DMS53 (cell line): ENCODE measurements at regions not wholly inside any gene's neighbourhood (a gene's known extent, or its start where the extent isn't known, plus 50 kb on each side); places are given as distances from the start of the nearest gene placed in this dataset.

Experiments used
- DNase-seq: peaks from one replicate; lab custom pipeline; 2025; lab: John Stamatoyannopoulos, UW

GRCh38 chr9:13716601-13717321 lies 437.3 kb upstream of the MPDZ start:
- DNase-seq = no peak

GRCh38 chr9:13716090-13716489 lies 436.6 kb upstream of the MPDZ start:
- no peak for DNase-seq

- DNase-seq = no peak
Measured at GRCh38 chr9:13715430-13715829, 435.9 kb upstream of the MPDZ start.

- DNase-seq = peak; percentile 0
Measured at GRCh38 chr9:13707612-13708576, 428.4 kb upstream of the MPDZ start.

- no peak for DNase-seq
Measured at GRCh38 chr9:13705918-13706317, 426.4 kb upstream of the MPDZ start.

- no peak for DNase-seq
Measured at GRCh38 chr9:13705373-13705772, 425.9 kb upstream of the MPDZ start.

- no peak for DNase-seq
Measured at GRCh38 chr9:13690595-13690994, 411.1 kb upstream of the MPDZ start.

- DNase-seq = no peak
Measured at GRCh38 chr9:13689925-13690324, 410.4 kb upstream of the MPDZ start.

- peak; percentile 32 for DNase-seq
Measured at GRCh38 chr9:13688990-13689600, 409.6 kb upstream of the MPDZ start.

GRCh38 chr9:13688223-13688989 lies 408.9 kb upstream of the MPDZ start:
- DNase-seq = peak; percentile 0

GRCh38 chr9:13684656-13685055 lies 405.2 kb upstream of the MPDZ start:
- no peak for DNase-seq

- DNase-seq = no peak
Measured at GRCh38 chr9:13677801-13678200, 398.3 kb upstream of the MPDZ start.

- DNase-seq = no peak
Measured at GRCh38 chr9:13675638-13676000, 396.1 kb upstream of the MPDZ start.

GRCh38 chr9:13674926-13675637 lies 395.6 kb upstream of the MPDZ start:
- DNase-seq = no peak

GRCh38 chr9:13673348-13673747 lies 393.9 kb upstream of the MPDZ start:
- DNase-seq = no peak

- peak; percentile 7 for DNase-seq
Measured at GRCh38 chr9:13665418-13666066, 386.1 kb upstream of the MPDZ start.

- DNase-seq = no peak
Measured at GRCh38 chr9:13661014-13661413, 381.5 kb upstream of the MPDZ start.

GRCh38 chr9:13651969-13652663 lies 372.6 kb upstream of the MPDZ start:
- DNase-seq = no peak

- no peak for DNase-seq
Measured at GRCh38 chr9:13651526-13651925, 372.0 kb upstream of the MPDZ start.

- DNase-seq = no peak
Measured at GRCh38 chr9:13648676-13649075, 369.2 kb upstream of the MPDZ start.
